ENCODE measurements at regions not wholly inside any gene's neighbourhood (a gene's known extent, or its start where the extent isn't known, plus 50 kb on each side); places are given as distances from the start of the nearest gene placed in this dataset.

DNA sequence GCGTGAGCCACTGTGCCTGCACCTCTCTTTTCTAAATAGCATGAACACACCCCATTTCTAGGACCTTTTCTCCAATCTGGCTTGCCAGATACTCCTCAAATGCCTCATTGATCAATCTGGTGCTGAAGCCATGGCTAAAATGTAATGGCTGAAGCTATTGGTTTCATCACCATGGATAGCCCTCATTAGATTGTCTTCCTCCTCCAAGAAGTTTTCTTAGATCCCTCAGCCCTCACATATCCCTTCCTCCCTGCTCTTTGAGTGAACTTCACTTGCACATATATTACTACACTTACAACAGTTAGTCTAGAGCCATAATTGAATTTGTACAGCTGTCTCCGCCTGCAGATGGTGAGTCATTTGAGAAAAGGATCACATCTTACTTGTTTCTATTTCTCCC is 77.9 kb upstream of the TOX3 start:
- TF ChIP-seq CTCF (IDR thresholded peaks at IDR 0.05), result no peak
- no peak for TF ChIP-seq POLR2A (IDR thresholded peaks at IDR 0.05)

GRCh38 chr16:52621651-52622050 is 74.7 kb upstream of the TOX3 start:
- DNase-seq, result no peak
- TF ChIP-seq POLR2A (IDR thresholded peaks at IDR 0.05) (no peak), CTCF (IDR thresholded peaks at IDR 0.05) (no peak)
- intact Hi-C loops (cut with DNase I), result no loop called here
- Histone ChIP-seq H3K9me3 (replicated peaks in 1 of 3) (no peaks in the 10 kb centered on the region), H3K4me1 (replicated peaks in 1 of 2) (no peaks in the 10 kb centered on the region), H3K36me3 (replicated peaks in 1 of 2) (no peaks in the 10 kb centered on the region), H3K27ac (no peak overlapping the region), H3K27me3 (no peaks in the 10 kb centered on the region), H3K4me3 (no peak overlapping the region)
- 76 to 83% (median 79%) methylated on average over 5 of the region's 5 CpGs for WGBS, 4 donors

More for the DNA sequence above, 77.9 kb upstream of the TOX3 start:
- no peaks in the 10 kb centered on the region for H3K36me3 ChIP-seq (replicated peaks in 1 of 2)
- no peaks in the 10 kb centered on the region for H3K4me1 ChIP-seq (replicated peaks in 1 of 2)
- H3K27me3 ChIP-seq, result no peaks in the 10 kb centered on the region
- no peaks in the 10 kb centered on the region for H3K9me3 ChIP-seq (replicated peaks in 1 of 3)
- H3K27ac ChIP-seq, result no peak overlapping the region
- WGBS, 4 donors, result 61 to 70% (median 66%) methylated on average over 2 of the region's 2 CpGs
- no peak overlapping the region for H3K4me3 ChIP-seq
- no peak for DNase-seq
- intact Hi-C loops (cut with DNase I), result no loop called here

DNA sequence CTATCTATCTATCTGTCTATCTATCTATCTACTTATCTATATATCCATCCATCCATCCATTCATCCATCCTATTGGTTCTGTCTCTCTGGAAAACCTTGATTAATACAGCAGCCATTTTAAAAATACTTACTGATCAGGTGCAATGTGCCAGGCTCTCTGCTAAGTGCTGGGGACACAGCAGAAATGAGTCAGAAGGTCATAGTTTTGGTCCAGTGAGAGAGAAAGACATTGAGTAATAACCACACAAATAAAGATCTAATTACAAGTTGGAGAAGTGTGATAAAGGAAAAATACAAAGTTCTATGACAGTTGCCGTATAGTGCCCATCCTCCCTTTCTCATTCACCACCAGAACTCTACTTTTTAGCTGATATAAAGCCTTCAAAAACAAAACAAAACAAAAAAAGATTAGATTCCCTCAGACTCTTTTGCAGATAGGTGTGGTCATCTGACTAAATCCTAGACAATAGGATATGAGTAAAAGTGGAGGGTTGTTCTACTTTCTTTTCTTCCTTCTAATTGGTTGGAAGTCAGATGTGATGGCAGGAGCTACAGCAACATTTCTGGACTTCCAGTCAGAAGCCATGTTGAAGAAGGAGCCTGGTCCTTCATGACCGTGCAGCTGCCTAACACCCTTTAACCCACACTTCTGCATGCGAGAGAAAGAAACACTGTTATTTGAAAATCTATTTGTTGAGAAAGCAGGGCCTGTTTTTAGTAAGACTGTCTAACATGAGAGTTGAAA is 72.0 kb upstream of the TOX3 start:
- Histone ChIP-seq H3K27me3 (no peaks in the 10 kb centered on the region), H3K4me1 (replicated peaks in 1 of 2) (no peaks in the 10 kb centered on the region), H3K36me3 (replicated peaks in 1 of 2) (no peaks in the 10 kb centered on the region), H3K4me3 (no peak overlapping the region), H3K27ac (no peak overlapping the region), H3K9me3 (replicated peaks in 1 of 3) (no peaks in the 10 kb centered on the region)
- WGBS, 4 donors, result 54 to 69% (median 61%) methylated on average over 3 of the region's 3 CpGs
- TF ChIP-seq CTCF (IDR thresholded peaks at IDR 0.05) (no peak), POLR2A (IDR thresholded peaks at IDR 0.05) (no peak)
- intact Hi-C loops (cut with DNase I), result no loop called here
- DNase-seq, result no peak

- TF ChIP-seq POLR2A (IDR thresholded peaks at IDR 0.05) (no peak), CTCF (IDR thresholded peaks at IDR 0.05) (no peak)
- no peaks in the 10 kb centered on the region for H3K9me3 ChIP-seq (replicated peaks in 1 of 3)
- H3K27ac ChIP-seq, result no peak overlapping the region
- 53 to 60% (median 59%) methylated on average over 3 of the region's 3 CpGs for WGBS, 4 donors
- no peak overlapping the region for H3K4me3 ChIP-seq
- H3K27me3 ChIP-seq, result no peaks in the 10 kb centered on the region
- H3K36me3 ChIP-seq (replicated peaks in 1 of 2), result no peaks in the 10 kb centered on the region
- DNase-seq, result no peak
- no peaks in the 10 kb centered on the region for H3K4me1 ChIP-seq (replicated peaks in 1 of 2)
- intact Hi-C loops (cut with DNase I), result no loop called here
These were observed 70.6 kb upstream of the TOX3 start for GRCh38 chr16:52617591-52617990.
